ENCODE measurements at regions not wholly inside any gene's neighbourhood (a gene's known extent, or its start where the extent isn't known, plus 50 kb on each side); places are given as distances from the start of the nearest gene placed in this dataset.

DNA sequence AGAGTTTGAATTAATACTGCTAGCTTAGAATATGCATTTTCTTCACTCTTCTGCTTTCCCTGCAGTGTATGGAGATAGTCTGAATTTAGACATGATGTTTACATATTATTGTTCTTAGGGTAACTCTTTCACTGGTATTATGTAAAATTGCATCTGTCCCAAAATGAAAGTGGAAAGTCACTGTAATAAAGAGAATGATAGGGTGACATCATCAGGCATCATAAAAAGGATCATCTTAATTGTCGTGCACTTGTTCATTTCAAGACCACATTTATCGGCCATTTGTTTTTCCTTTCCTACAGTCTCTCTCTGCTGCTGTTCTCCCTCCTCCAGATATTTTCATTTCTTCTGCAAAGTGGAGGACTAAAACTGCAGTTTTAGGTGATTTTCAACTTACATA lies 61.9 kb upstream of the ZNF281 start:
- no peaks in the 10 kb centered on the region for H3K36me3 ChIP-seq
- H3K27ac ChIP-seq: no peak overlapping the region
- H3K9me3 ChIP-seq: no peaks in the 10 kb centered on the region
- H3K4me3 ChIP-seq: no peak overlapping the region
- no peaks in the 10 kb centered on the region for H3K27me3 ChIP-seq
- TF ChIP-seq POLR2A (IDR thresholded peaks at IDR 0.05) (no peak), CTCF (IDR thresholded peaks at IDR 0.05) (no peak)
- H3K4me1 ChIP-seq: no peaks in the 10 kb centered on the region
- no peak for DNase-seq

GRCh38 chr1:200468264-200469001 lies 58.6 kb upstream of the ZNF281 start:
- H3K27ac ChIP-seq: no peak overlapping the region
- H3K4me1 ChIP-seq: no peaks in the 10 kb centered on the region
- H3K36me3 ChIP-seq: no peaks in the 10 kb centered on the region
- H3K4me3 ChIP-seq: no peak overlapping the region
- no peaks in the 10 kb centered on the region for H3K27me3 ChIP-seq
- no peaks in the 10 kb centered on the region for H3K9me3 ChIP-seq
- TF ChIP-seq CTCF (IDR thresholded peaks at IDR 0.05): no peak
- TF ChIP-seq POLR2A (IDR thresholded peaks at IDR 0.05): no peak
- no peak for DNase-seq

- H3K9me3 ChIP-seq: no peaks in the 10 kb centered on the region
- TF ChIP-seq POLR2A (IDR thresholded peaks at IDR 0.05): no peak
- no peak for TF ChIP-seq CTCF (IDR thresholded peaks at IDR 0.05)
Observed at GRCh38 chr1:200464784-200465400, 55.1 kb upstream of the ZNF281 start.

More at GRCh38 chr1:200464784-200465400, 55.1 kb upstream of the ZNF281 start:
- Histone ChIP-seq H3K4me3 (no peak overlapping the region), H3K36me3 (no peaks in the 10 kb centered on the region), H3K27me3 (no peaks in the 10 kb centered on the region), H3K27ac (no peak overlapping the region), H3K4me1 (no peaks in the 10 kb centered on the region)
- DNase-seq: no peak

Data from Peyer's patch (tissue), 4 donors.